Uterus (tissue), 3 donors: ENCODE measurements at regions not wholly inside any gene's neighbourhood (a gene's known extent, or its start where the extent isn't known, plus 50 kb on each side); places are given as distances from the start of the nearest gene placed in this dataset.

Source experiments
- DNase-seq, 2 donors: peaks; one replicate each; pipeline ENCODE4 v3.0.0-alpha.2; 2019 to 2020
- H3K27ac ChIP-seq, 2 donors: fragments of 200-600 bp; sonication (generic); 1 replicate in 1 of 2; 2 replicates in 1 of 2; pipeline ENCODE4 v1.5.1; 2016 to 2018
- H3K27me3 ChIP-seq, 2 donors: fragments of 200-600 bp; sonication (generic); one replicate each; pipeline ENCODE4 v1.5.1; 2018 to 2019; ENCODE audit warnings: control low read depth in 1 of 2
- H3K36me3 ChIP-seq, 2 donors: fragments of 200-600 bp; sonication (generic); one replicate each; pipeline ENCODE4 v1.5.1; 2019; ENCODE audit warnings: control low read depth in 1 of 2
- H3K4me1 ChIP-seq, 2 donors: fragments of 200-600 bp; sonication (generic); one replicate each; pipeline ENCODE4 v1.5.1; 2018 to 2019; ENCODE audit warnings: control low read depth in 1 of 2
- H3K4me3 ChIP-seq, 2 donors: fragments of 200-600 bp; sonication (generic); 1 replicate in 1 of 2; 2 replicates in 1 of 2; pipeline ENCODE4 v1.5.1; 2018 to 2019; ENCODE audit warnings: mild to moderate bottlenecking in 1 of 2
- H3K9me3 ChIP-seq, 2 donors: fragments of 200-600 bp; sonication (generic); one replicate each; pipeline ENCODE4 v1.5.1; 2019; ENCODE audit warnings: control low read depth in 1 of 2
- CTCF ChIP-seq, 4 experiments: fragments of 200-600 bp in 2 of 4; fragments of 450-650 bp in 2 of 4; sonication (generic) in 2 of 4; IDR thresholded peaks; one replicate each; pipeline ENCODE4 v1.5.1; 2016 to 2019; ENCODE audit warnings: antibody characterized with exemption in 4 of 4, mild to moderate bottlenecking in 2 of 4, moderate library complexity in 1 of 4
- POLR2A ChIP-seq, 2 donors: fragments of 450-650 bp; IDR thresholded peaks; one replicate each; pipeline ENCODE4 v1.6.1; 2016; ENCODE audit warnings: antibody characterized with exemption in 2 of 2, mild to moderate bottlenecking in 1 of 2, moderate library complexity in 1 of 2
- intact Hi-C: fragments of 100-400 bp; cut with DNase I; formaldehyde crosslinking; loops from one replicate; pipeline ENCODE4 v1.15.1; 2023; ENCODE audit warnings: low total_unique reads
- donor health status: DM: yes; HTN: yes; CAD: no.

- Histone ChIP-seq H3K4me1 (no peaks in the 10 kb centered on the region), H3K4me3 (no peak overlapping the region), H3K9me3 (no peaks in the 10 kb centered on the region), H3K27me3 (no peaks in the 10 kb centered on the region), H3K27ac (no peak overlapping the region), H3K36me3 (no peaks in the 10 kb centered on the region)
- DNase-seq = no peak
- no peak for TF ChIP-seq POLR2A (IDR thresholded peaks at IDR 0.05)
- TF ChIP-seq CTCF (IDR thresholded peaks at IDR 0.05) = no peak
- intact Hi-C loops = no loop called here
These were observed 249.7 kb upstream of the TMEM161B start for GRCh38 chr5:88518131-88519016.

GRCh38 chr5:88515881-88516819, 247.5 kb upstream of the TMEM161B start:
- TF ChIP-seq POLR2A (IDR thresholded peaks at IDR 0.05) (no peak), CTCF (IDR thresholded peaks at IDR 0.05) (no peak)
- Histone ChIP-seq H3K27me3 (no peaks in the 10 kb centered on the region), H3K4me3 (no peak overlapping the region), H3K9me3 (no peaks in the 10 kb centered on the region), H3K36me3 (no peaks in the 10 kb centered on the region), H3K27ac (no peak overlapping the region), H3K4me1 (no peaks in the 10 kb centered on the region)
- DNase-seq = no peak
- intact Hi-C loops = no loop called here

GRCh38 chr5:88515068-88515467, 246.4 kb upstream of the TMEM161B start:
- Histone ChIP-seq H3K27ac (no peak overlapping the region), H3K27me3 (no peaks in the 10 kb centered on the region), H3K4me3 (no peak overlapping the region), H3K9me3 (no peaks in the 10 kb centered on the region), H3K36me3 (no peaks in the 10 kb centered on the region), H3K4me1 (no peaks in the 10 kb centered on the region)
- intact Hi-C loops = no loop called here
- no peak for DNase-seq
- TF ChIP-seq CTCF (IDR thresholded peaks at IDR 0.05) (no peak), POLR2A (IDR thresholded peaks at IDR 0.05) (no peak)

- H3K4me3 ChIP-seq = no peak overlapping the region
- no peak overlapping the region for H3K27ac ChIP-seq
- no peaks in the 10 kb centered on the region for H3K36me3 ChIP-seq
- no peak for DNase-seq
- H3K9me3 ChIP-seq = no peaks in the 10 kb centered on the region
- no peak for TF ChIP-seq CTCF (IDR thresholded peaks at IDR 0.05)
- no peak for TF ChIP-seq POLR2A (IDR thresholded peaks at IDR 0.05)
- intact Hi-C loops = no loop called here
- H3K4me1 ChIP-seq = no peaks in the 10 kb centered on the region
- H3K27me3 ChIP-seq = no peaks in the 10 kb centered on the region
These were observed 240.8 kb upstream of the TMEM161B start for GRCh38 chr5:88509403-88509802.

- H3K36me3 ChIP-seq = no peaks in the 10 kb centered on the region
- no peak for DNase-seq
- intact Hi-C loops = no loop called here
- H3K4me1 ChIP-seq = no peaks in the 10 kb centered on the region
- no peaks in the 10 kb centered on the region for H3K27me3 ChIP-seq
- no peak for TF ChIP-seq POLR2A (IDR thresholded peaks at IDR 0.05)
- no peak for TF ChIP-seq CTCF (IDR thresholded peaks at IDR 0.05)
- no peaks in the 10 kb centered on the region for H3K9me3 ChIP-seq
- H3K27ac ChIP-seq = no peak overlapping the region
- H3K4me3 ChIP-seq = no peak overlapping the region
These were observed 238.6 kb upstream of the TMEM161B start for GRCh38 chr5:88507261-88507660.
